HG03139 (cell line): ENCODE measurements at regions not wholly inside any gene's neighbourhood (a gene's known extent, or its start where the extent isn't known, plus 50 kb on each side); places are given as distances from the start of the nearest gene placed in this dataset.

Experiments used
- ATAC-seq: cut with Tn5 transposase; IDR thresholded peaks from one replicate; pipeline ENCODE4 v1.9.1; 2021; ENCODE audit not compliant: unreplicated experiment

DNA sequence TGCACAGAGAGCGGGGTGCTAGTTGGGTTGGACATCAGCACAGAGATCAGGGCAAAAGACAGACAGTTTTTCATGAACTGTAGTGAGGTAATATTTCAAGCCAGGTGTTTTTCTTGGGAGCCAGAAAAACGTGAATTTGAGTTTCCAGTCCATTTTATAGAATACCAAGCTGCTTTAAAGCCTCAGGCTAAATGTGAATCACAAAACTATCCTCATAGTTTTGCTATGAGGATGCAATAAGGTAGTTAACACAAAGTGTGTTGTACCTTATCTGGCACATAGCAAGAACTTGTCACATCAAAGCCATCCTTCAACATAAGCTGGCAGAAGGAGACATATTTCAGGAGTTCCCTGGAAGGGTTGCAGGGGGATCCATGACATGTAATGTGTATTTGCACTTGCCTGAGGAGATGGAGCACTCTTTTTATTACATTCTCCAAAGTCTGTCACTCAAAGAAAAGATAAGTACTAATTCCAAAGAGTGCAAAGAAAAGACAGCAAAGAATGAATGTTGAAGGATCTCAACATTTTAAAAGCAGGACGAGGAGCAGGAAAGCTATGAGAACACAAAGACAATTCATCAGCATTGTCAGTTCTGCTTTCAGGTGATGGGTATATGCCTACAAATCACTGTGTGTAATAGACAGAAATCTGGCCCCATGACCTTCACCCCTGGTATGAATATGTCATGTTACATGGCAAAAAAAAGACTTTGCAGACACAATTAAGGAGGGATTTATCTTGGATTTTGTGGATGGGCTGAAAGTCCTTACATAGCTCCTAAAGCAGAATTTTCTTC, 1046.4 kb downstream of the NTRK3 start:
- ATAC-seq: no peak

DNA sequence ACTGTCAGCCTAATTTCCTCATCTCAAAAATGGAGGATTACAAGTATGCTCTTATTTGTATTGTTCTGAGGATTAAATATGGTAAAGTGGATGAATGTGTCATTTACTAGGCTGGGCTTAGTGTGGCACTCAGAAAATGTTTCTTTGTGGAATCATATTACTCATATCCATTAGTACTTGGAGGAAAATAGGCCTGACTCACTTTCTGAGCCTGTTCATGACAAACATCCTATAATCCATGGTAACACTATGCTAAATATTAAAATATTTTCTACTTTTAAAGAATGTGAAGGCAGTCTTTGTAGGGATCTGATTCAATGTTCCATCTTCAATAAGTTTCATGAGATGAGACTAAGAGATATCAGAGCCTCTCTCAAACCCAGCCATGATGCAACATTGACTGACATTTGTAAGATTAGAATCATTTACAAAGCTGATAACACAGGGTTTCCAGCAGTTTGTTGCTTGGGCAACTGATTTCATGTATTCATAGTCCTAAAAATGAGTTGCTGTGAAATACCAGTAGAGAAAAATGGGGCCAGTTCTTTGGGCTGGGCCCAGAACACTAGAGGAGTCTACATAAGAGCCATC, 1048.5 kb downstream of the NTRK3 start:
- ATAC-seq: no peak

DNA sequence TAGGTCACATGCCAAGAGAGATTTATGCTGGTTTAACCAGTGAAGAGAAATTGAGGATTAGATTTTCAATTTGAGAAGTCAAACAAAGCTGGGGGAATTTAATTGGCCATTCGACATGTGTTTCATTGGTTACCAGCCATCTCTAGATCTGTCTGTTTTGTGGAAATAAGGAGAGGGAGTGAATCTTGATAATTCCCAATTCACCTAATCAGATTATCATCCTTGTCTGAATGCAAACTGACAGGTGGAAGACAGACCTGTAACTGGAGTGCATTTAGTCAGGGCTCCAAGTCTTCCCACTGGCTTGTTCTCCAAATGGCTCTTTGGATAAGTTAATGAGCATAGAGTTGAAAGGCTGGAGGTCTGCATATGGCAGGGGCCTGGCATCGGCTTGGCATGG, 1049.3 kb downstream of the NTRK3 start:
- no peak for ATAC-seq

DNA sequence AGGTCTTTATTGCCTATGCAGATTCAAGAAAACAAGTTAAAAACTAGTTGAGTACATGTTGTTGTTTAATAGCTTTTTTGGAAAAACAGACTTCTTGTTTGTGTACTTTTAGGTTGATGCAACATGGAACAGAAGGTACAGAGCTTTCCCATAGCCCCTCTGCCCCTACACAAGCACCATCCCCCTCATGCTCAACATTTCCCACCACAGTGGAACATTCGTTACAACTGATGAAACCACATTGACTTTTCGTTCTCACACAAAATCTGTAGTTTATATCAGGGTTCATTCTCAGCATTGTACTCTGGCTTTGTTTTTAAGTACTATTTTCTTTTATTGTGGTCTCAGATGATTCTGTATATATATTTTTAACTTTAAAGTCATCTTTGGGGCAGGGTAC, 1054.6 kb downstream of the NTRK3 start:
- no peak for ATAC-seq

DNA sequence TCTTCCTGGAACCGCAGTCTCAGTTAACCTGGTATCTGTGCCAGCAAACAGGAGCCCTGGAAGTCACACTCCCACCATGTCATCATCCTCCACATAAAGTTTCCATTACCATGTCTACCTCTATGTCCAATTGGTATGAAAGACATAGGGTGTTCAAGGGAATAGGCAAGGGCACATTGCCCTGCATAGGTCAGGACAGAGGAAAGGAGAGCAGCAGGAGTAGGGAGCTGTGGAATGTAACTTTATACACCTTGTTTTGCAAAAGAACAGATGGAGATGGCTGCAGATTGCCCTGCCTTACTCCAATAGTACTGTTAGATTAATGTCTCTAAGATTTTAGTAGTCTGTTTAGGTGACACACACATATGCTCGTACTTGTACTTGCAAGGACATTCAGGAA, 1056.4 kb downstream of the NTRK3 start:
- no peak for ATAC-seq

DNA sequence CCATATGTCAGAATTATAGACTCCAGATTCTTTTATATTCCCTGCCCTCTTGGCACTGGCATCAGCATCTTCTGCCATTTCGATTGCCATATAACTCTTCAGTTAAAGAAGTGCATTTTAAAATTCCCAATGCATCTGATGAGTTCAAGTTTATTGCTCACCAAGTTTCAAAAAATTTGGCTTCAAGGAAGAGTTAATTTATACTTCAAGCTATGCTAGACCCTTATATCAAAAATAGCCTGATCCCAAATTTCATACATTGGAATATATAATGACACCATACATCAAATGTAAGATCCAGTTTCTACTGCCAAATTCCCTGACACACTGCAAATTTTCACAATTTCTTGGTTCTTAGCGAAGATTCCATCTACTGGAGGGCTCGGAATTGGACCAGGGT, 1058.6 kb downstream of the NTRK3 start:
- no peak for ATAC-seq

DNA sequence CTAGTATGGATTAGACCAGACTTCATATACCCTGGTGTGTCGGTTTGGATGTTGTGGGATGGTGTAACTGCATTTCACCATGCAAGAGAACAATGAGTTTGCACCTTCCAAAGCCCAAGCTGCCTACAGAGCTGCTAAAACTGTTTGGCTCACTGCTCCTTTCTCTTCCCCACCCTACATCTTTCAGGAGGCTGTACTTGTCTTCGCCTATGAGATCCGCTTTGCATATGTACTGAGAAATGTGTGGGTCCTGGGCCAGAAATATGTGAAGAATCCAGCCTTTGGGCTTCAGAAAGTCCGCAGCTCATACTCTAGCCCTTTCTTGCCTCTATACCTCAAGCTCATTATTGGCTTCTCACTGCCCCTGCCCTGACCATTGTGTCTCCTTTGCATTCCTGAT, 1060.0 kb downstream of the NTRK3 start:
- ATAC-seq: no peak

DNA sequence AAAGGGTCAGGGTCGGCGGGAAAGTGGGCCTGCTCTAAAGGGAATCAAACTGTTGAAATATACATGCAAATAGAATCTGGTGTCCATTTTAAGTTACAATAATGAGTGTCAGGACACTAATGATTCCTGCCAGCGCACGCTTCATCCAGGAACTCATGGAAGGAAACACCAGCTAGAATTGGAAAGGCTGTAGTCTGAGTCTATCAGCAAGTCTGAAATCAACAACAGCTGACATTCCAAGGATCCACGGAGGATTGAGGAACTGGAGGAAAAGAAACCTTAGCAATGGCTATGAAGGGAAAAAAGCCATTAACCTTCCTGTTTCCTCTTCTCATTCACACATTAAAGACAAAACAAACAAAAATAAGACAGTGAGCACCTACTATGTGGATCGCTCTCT, 1063.1 kb downstream of the NTRK3 start:
- ATAC-seq: no peak

DNA sequence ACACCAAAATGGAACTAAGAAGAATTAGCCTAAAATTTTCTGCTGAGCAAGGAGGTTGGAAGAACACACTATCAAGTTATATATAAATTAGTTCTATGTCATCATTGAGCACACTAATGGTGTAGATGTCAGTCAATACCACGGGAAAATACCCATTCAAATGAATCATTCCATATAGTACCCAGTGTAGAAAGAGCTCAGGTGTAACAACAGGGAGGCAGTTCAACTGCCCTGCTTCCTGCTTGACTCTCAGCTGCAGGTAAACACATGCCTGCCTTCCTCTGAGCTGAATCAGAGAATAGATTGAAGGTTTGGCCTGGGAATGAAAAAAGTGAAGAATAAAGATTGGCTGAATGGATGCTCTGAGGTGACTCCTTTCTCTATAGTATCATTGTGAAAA, 1088.0 kb downstream of the AGBL1 start:
- ATAC-seq: no peak

DNA sequence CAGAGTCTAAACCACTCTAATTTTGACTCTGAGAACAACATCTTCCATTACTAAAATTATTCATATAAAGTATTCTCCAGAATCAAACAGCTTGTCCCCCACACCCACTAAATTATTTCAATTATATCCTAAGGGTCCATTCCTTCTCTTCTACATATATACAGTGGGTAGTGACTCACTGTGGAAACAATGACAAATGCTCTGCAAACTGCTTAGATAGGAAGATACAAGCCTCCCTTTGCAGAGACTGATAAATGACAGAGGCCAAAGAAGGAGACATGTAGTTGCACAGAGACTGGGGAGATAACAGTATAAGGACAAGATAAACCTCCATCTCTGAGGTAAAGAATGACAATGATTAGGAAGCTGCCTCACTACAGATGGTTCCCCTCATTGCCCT, 1087.4 kb downstream of the AGBL1 start:
- ATAC-seq: no peak

DNA sequence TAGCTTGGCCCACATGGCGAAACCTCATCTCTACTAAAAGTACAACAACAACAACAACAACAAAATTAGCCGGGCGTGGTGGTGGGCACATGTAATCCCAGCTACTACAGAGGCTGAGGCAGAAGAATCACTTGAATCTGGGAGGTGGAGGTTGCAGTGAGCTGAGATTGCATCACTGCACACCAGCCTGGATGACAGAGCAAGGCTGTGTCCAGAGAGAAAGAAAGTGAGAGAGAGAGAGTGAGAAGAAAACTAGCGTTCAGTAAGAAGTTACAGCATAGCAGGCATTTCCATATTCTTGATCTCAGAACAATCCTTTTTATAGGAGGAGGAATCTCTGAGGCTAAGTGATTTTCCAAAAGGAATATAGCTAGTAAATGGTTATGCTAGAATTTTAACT, 1076.1 kb downstream of the AGBL1 start:
- ATAC-seq: no peak

DNA sequence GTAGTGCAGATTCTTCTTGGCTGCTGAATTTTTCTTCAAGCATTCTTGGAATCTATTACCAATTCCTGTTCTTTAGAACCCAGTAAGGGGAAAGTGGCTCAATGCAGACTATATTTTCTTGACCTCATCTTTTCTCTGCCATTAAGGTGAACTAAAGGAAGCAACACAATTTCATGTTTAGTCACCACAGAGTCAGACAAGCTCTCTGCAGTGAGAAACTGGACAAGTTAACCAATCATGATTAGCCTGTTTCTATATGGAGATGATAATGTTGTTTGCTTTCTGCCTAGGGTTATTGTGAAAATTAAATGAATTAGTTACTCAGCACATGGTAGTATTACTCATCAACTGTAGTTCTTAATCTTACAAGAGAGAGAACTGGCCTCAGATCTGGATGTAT, 1075.1 kb downstream of the AGBL1 start:
- ATAC-seq: no peak

DNA sequence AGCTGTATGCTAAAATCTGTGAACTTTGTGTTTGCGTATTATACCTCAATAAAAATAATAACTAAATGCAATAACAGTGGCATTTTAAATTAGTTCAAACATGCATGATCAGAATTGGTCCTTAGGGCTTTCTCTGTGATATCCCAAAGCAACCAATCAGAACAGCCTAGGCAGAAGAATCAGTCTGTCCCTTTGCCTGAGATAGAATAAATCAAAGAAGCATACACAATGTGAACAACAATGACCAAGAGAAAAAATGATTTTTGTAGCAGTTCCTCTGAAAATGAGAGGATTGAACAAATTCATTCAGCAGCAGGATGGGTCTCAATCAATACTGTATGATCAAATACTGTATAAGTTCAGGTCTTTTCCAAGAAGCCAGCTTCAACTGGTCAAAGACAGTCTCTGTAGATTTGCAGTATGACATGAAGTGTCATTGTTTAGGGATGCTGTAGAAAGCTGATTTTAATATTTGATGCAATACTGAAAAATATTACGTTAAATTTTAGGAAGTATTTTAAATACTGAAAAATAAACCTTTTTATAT, 1071.6 kb downstream of the AGBL1 start:
- no peak for ATAC-seq

DNA sequence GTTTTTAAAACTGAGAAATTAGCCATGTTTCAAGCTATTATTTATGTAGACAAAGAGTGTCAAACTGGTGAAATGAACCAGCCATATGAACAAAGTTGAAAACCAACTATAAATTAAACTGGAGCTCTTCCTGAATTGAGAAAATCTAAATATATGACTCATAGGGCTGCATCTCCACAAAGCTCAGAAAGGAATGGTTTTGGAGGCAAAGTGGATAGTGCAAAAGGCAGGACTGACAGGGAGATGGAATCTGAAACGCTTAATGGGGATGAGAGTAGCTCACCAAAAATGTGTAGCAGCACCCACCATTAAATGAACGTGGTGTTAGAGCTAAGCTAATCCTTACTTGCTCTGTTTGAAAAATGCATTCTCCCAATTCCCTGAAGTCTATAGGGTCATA, 1066.0 kb downstream of the AGBL1 start:
- ATAC-seq: no peak

DNA sequence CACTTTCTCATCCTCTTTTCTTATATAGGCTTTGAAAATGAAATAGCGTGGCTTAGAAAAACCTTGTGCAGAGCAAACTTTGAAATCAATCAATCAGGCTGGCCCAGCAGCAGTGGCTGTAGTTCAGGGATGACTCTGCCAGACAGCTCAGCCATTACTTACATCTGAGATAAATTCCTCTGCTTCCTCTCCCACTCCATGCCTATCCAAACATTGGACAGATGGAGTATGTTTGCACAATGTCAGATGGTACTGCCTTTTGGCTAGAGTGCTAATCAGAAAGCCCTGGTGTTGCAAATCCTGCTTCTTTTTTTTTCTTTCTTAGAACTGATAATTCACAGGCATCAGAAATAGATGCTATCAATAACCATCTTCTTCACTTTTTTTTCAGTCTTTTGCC, 1065.1 kb downstream of the AGBL1 start:
- no peak for ATAC-seq

DNA sequence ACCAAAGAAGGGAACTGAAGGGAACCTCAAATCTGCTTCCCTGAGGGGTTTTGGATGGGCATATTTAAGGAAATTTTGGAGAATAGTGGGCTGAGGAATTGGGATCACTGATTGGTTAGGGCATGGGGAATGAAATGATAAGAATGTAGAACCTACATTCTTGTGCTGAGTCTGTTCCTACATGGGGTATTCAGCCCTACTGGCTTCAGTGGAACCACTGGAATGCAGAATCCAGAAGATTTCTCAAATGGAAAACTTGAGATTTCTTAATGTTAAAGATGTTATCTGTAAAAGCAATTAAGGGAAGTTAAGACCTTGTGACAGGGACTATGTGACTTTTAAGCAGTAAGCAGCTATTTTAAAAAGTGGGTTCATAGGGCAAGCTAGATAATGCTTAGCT, 1062.4 kb downstream of the AGBL1 start:
- no peak for ATAC-seq

DNA sequence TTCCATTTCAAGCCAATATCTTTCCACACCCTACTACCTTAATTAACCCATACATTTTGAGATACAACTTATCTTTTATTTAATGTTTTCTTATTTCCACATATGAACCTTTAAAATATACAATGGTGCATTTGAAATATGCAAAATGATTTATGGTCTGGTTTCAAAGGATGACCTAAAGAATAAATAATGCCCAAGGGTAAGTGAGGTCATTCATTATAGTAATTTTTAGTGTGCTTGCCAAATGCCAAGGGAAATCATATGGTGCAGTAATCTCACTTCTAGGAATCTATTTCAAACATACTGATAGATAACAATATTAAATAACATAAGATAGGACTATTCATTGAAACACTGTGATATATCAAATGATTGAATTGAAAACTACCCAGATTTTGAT, 1055.4 kb downstream of the AGBL1 start:
- no peak for ATAC-seq

DNA sequence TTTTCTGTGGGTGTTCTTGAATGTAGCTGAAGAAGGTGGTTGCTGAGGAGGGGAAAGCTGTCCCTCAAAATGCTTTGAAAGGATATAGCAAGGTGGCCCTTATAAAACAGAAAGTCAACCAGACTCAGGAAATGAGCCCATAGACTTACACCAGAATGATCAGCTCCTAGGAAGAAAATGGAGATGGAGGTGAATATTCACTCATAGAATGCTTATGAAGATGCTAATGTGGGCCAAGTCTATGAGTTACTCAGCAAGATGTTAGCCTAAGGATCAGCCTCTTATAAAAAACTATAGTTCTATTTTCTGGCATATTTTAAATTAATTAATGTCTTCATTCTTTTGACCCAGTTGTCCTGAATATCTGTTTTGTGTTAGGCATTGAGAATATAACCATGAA, 1054.0 kb downstream of the AGBL1 start:
- ATAC-seq: no peak

DNA sequence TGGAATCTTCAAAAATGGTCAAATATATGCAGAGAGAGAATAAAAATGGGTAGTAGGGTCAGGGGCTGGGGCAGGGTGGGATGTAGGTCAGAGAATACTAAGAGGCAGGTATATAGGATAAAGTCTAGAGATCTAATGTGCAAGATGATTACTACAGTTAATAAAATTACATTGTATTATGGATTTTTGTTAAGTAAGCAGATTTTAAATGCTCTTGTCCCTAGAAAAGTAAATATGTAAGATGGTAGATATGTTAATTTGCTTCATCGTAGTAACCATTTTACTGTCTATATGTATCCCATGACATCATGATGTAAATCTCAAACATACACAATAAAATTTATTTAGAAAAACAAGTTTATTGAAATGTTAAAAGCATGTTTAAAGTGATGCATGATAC, 1051.4 kb downstream of the AGBL1 start:
- no peak for ATAC-seq

DNA sequence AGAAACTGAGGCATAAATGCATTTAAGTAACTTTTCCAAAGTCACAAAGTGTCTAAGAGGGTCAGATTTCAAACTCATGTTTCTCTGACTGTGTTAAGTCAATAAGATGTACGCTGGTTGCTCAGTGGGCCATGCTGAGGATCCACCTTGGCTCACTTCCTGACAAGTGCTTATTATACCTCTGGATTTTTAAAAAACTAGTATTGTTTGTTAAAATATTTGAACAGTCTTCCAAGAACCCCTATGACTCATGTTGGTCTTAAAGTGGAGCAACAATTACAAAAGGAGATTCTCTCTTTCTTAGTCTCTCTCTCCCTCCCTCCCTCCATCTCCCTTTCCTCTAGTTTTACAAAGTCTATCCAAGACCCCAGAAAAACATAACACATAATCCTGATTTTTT, 1050.2 kb downstream of the AGBL1 start:
- ATAC-seq: no peak

DNA sequence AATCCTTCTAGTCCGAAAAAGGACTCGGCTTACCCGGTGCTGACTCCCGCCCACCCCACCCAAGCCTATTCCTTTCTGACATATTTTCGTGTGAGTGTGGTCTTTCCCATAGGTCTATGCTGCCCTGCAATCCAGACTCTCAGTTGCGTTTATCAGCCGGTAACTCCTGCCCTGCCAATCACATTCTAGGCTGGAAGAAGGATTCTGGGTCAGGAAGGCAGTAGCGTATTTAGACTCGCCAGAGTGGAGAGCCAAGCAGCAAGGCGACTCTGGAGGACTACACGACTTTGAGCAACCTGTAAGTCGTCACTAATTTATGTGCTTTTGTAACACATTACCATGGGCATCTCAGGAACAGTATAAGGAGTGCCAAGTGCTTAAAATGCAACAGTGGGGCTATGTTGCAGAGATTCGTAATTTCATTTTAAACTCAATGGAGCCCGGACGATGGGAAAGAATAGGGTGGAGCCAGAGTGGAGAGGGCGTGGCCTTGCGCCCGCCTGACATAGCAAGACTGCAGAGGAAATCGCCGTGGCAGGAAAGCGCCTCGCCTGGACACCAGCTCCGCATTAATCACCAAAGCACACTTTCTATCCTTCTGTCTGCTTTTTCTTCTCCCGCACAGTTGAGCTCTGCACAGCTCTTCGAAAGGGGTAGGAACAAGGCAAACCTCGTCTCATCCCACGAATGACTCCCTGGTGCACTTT, 1044.2 kb downstream of the AGBL1 start:
- no peak for ATAC-seq

DNA sequence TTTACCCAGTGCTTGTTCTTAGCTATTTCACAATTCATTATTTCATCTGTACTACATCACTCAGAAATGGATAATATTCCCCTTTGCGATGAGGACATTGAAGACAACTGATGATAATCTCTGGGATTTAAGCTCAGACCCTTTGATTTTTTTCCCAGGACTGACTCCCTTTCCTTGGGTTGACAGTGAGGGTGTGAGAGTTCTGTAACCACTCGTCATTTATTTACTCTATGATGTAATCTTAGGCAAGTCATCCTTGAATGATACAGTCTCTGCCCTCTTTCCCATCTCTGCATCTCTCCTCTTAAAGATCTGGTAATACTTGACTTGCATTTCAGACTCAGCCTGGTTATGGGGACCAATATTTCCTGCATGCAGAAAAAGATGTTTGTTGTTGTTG, 1041.7 kb downstream of the AGBL1 start:
- ATAC-seq: no peak
